ENCODE measurements at regions not wholly inside any gene's neighbourhood (a gene's known extent, or its start where the extent isn't known, plus 50 kb on each side); places are given as distances from the start of the nearest gene placed in this dataset.

DNA sequence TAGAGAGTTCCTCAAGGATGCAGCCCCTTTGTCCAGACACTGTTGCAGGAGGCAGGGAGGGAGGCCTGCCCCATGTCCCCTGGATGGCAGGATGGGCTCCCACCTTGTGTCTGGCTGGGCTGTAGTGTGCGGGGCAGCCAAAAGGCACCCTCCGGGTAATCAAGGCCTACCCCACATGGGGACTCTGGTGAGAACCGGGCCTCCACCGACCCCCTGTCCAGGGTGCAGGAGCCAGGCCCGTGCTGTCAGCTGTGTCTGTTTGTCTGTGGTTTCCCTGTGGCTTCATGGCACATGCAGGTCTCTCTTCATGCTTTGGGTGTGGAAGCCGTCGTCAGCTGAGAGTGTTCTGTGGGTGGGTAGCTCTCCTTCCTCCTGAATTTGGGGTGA, 1240.9 kb downstream of the BRD1 start:
- no peak for DNase-seq

GRCh38 chr22:48585916-48586798, 1241.5 kb downstream of the BRD1 start:
- DNase-seq: no peak

GRCh38 chr22:48584170-48584569, 1243.5 kb downstream of the BRD1 start:
- DNase-seq: no peak

DNA sequence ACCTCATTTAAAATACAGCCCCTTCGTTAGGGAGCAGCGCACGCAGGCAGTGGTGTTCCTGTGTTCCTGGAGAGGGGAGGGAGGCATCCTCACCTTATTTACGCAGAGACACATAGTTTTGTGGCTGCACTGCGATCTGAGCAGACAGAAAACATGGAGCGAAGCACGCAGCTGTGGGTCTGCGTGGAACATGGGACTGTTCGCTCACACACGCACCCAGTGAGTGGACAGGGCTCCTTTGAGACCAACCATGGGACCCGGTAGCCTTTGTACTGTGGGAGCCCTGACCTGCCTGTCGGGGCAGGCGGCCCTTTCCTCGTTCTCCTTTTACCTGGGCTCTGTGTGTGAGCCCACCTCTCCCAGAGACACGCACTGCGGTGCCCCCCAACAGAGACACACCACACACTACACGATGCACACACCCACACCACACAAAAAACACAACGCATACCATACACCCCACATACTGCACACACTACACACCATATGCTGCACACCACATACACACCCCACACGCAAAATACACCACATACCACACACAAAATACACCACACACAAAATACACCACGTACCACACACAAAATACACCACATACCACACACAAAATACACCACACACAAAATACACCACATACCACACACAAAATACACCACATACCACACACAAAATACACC, 1245.7 kb downstream of the BRD1 start:
- no peak for DNase-seq

DNA sequence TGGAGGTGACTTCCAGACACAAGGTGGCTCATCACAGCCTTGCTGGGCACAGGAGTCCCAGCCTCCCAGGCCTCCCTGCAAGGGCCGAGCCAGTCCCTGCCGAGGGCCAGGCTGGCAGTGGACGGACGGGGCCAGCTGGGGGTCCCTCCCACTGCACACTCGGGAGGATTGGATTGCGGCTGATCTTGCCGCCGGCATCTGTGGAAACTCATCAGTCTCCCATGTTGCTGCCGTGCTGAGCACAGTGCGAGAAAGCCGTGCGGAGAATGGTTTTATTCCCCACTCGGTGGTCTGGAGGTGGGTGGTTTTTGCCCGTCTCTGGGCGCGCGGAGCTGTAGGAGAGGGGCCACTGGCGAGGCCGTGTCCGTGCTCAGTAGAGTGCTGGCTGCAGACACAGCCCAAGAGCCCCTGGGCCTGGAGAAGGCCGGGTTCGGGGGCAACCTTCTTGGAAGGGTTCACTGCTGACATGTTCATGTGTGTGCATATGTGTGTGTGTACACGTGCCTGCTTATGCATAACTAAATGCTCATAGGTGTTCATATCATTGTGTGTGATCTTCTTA, 1246.4 kb downstream of the BRD1 start:
- DNase-seq: no peak

- no peak for DNase-seq
These were observed 1247.1 kb downstream of the BRD1 start for GRCh38 chr22:48580481-48580970.

DNA sequence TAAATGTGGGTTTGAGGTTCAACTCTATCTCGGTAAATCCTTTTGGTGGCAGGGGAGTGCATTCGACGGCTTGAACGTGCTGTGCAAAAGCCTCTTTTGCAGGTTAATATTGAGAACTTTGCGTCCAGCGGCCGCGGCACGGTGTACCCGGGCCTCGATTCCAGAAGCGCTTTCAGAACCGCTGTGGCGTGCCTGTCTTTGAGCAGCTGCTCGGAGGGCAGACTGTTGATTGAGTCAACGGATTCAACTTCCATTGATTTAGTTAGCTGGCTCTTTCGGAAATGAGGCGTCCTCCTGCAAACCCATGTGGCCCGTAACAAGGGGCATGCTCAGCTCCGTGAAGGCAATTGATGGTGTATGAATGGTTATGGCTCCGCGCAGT, 1247.8 kb downstream of the BRD1 start:
- DNase-seq: no peak

DNA sequence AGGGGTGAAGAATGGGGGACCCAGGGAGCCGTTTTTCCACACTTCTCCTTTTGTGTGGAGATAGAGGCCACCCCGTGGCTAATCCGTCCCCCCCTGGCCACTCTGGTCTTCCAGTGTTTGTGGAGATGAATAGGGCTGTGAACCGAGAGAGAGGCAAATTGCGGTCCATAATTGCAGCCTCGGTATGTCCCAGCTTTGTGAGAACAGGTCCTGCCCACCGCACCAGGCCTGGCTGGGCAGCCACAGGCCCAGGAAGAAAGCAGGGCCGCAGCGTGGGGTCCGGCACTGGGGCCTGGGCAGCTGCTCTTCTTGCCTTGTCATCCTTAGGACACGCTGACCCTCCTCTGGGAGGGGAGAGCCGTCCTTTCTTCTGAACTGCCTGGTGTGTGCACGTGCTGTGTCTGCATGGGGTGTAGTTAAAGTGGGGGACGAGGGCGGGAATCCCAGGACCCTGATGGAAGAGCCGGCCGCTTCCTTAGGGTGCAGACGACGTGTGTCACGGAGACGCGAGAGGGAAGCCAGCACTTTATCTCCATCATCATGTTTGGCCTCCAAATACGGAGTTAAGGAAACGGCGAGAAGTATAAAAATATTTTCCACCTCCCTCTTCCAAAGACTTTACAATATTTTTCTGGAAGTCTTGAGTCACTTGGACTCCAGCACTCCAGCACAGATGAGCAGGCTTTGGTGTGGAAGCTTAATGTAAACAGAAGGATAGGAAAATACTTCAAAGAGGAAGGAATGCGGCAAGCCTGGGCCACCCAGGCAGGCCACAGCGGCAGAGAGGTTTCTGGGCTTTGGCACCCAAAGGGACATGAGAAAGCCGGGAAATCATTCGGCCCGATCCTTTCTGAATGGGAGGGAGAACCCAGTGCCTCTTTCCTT, 1248.4 kb downstream of the BRD1 start:
- no peak for DNase-seq

GRCh38 chr22:48578138-48579042, 1249.3 kb downstream of the BRD1 start:
- no peak for DNase-seq

GRCh38 chr22:48577691-48578090, 1250.0 kb downstream of the BRD1 start:
- no peak for DNase-seq

DNA sequence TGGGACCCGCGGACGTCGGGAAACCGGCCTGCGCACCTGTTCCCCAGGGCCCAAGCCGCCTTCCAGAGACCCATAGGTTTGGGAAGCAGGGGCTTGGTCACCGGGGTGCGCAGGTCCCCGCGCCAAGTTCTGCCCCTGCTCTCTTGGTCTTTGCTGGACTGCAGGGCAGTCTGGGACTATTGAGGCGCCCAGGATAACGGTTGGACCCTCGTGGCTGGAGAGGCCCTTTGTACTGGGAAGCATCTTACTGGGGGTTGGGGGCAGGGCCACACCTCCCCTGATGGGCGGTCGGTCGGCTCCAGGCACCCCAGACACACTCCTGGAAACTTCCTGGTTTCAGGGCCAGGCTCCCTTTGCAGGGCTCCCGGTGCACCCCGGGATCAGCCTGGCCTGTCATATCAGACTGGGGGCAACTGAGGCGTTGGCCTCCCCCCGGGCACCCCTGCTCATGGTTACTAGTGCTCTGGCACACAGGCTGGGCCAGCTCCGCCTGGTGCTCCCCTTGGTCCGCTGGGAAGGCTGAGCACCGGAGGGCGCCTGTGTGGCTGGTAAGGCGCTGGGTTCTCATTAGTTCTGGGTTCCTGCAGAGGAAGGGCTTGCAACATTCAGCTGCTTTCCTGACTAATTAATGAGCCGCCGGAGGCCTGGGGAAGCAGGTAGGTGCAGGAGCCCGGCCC, 1250.5 kb downstream of the BRD1 start:
- DNase-seq: no peak

DNA sequence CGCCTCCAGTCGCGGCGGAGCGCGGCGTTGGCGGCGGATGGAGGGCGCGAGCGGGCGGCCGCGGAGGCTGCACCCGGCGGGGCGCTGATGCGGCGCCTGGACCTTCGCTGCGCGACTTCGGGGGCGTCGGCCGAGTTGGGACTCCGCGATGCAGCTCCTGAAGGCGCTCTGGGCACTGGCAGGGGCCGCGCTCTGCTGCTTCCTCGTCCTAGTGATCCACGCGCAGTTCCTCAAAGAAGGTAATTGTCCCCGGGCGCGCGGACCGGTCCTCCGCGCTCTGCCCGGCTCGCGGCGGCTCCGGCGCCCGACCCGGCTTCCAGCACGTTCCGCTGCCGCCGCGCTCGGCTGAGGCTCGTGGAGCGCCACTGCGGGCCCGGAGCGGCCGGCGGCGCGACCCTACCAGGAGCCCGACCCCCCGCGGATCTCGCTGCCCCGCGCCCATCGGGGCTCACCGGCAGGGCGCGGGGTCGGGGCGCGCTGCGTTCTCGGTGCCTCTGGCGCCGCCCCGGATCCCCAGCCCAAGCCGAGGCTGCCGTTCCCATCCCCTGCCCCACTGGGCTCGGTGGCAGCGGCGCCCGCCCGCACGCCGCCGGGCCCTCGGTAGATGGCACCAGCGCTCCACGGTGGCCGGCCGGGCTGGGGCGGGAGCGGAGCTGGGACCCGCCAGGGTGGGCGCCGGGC, 1251.2 kb downstream of the BRD1 start:
- no peak for DNase-seq

GRCh38 chr22:48575618-48576332, 1251.9 kb downstream of the BRD1 start:
- no peak for DNase-seq

GRCh38 chr22:48574776-48575617, 1252.7 kb downstream of the BRD1 start:
- DNase-seq: peak; percentile 14

DNA sequence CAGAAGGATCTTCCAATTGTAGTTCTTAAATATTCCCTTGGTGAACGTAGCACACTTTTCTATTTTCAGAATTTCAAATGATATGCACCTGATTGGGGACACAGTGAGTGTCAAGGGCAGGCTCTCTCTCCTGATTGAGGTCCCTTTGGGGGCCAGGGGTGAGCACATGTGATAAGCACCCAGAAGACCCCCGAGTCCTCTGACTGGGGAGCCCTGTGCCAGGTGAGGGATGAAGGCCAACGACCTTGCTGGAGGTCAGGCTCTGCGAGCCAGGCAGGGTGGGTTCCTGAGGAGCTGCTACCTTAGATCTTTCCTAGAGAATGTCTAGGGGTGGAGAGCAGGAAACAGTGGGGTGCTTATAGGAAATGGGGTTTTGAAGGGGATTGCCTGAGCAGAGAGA, 1253.9 kb downstream of the BRD1 start:
- DNase-seq: no peak

DNA sequence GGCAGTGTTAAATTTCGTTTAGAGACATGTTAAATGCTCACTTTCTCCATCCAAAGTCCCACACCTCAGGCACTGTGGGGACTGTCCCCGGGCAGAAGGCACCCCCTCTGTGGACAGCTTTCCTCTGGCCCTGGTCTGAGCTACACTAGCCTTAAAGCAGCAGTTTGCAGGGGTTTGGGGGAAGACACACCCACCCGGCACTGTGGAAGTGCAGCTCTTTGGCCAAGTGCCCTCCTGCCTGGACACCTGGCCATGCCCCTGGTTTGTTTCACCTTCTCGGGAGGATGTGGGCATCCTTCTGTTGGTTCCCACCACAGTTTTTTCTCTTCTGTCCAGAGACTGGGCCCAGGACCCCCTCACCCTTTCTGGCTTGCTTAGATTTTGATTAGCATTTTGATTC, 1254.7 kb downstream of the BRD1 start:
- DNase-seq: no peak

DNA sequence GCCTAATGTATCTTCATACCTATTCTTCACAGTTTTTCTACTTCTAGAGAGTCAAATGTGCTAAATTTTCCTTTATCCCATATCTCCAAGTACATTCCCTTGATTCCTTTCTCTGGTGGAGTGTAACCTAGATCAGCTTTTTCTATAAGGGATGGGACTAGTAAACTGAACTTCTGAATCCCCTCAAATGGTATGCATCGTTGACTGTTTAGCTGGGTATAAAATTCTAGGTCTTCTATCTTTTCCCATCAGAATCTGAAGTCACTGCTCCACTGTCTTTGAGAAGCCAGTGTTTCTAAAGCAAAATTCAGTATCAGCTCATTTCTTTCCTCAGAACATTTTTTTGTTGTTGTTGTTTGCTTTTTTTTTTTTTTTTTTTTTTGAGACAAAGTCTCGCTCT, 1256.8 kb downstream of the BRD1 start:
- no peak for DNase-seq

- no peak for DNase-seq
These were observed 1258.0 kb downstream of the BRD1 start for GRCh38 chr22:48569476-48570233.
